Testis (tissue), 2 donors: ENCODE measurements at regions not wholly inside any gene's neighbourhood (a gene's known extent, or its start where the extent isn't known, plus 50 kb on each side); places are given as distances from the start of the nearest gene placed in this dataset.

Experiments used
- POLR2A ChIP-seq: fragments of 450-650 bp; IDR thresholded peaks from one replicate; pipeline ENCODE4 v1.6.1; 2017; ENCODE audit warnings: antibody characterized with exemption, mild to moderate bottlenecking, moderate library complexity
- TF ChIP-seq, protein P1 (sequence below), 3 experiments: fragments of 450-650 bp in 2 of 3; fragments of 200-600 bp in 1 of 3; sonication (generic) in 1 of 3; IDR thresholded peaks; one replicate each; pipeline ENCODE4 v1.5.1; 2016 to 2019; ENCODE audit warnings: antibody characterized with exemption in 3 of 3, mild to moderate bottlenecking in 2 of 3, moderate library complexity in 1 of 3

DNA sequence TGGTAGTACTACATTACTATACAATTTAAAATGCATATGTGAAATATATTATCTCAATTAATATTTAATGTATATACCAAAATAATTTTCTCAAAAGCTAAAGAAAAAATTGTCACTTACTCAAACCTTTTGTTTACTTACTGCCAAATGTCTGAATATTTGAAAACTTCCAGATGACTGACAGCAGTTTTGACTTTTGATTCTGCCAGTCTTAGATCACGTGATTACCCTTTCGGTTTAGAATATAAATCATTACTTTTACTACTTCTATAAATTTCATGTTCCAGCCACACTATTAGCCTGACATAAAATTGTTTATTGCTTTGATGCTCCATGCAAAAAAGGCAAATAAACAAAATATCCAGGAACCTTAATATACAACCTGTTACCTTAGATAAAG lies 680.7 kb upstream of the ID4 start:
- no peak for TF ChIP-seq POLR2A
- TF ChIP-seq, protein P1, sequence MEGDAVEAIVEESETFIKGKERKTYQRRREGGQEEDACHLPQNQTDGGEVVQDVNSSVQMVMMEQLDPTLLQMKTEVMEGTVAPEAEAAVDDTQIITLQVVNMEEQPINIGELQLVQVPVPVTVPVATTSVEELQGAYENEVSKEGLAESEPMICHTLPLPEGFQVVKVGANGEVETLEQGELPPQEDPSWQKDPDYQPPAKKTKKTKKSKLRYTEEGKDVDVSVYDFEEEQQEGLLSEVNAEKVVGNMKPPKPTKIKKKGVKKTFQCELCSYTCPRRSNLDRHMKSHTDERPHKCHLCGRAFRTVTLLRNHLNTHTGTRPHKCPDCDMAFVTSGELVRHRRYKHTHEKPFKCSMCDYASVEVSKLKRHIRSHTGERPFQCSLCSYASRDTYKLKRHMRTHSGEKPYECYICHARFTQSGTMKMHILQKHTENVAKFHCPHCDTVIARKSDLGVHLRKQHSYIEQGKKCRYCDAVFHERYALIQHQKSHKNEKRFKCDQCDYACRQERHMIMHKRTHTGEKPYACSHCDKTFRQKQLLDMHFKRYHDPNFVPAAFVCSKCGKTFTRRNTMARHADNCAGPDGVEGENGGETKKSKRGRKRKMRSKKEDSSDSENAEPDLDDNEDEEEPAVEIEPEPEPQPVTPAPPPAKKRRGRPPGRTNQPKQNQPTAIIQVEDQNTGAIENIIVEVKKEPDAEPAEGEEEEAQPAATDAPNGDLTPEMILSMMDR (IDR thresholded peaks at IDR 0.05): no peak
